ENCODE measurements at regions not wholly inside any gene's neighbourhood (a gene's known extent, or its start where the extent isn't known, plus 50 kb on each side); places are given as distances from the start of the nearest gene placed in this dataset.
"Not testable (repeated sequence)": the region's sequence is repeated elsewhere in the genome, so short reads cannot be mapped to it uniquely, and the experiment has no call there.

- no peaks in the 10 kb centered on the region for H3K27me3 ChIP-seq (ENCODE audit: control insufficient read depth in 1 of 2, insufficient read depth in 2 of 2, low read length in 2 of 2)
- ChIA-PET CTCF (no interaction called here), POLR2A (no interaction called here)
- no peaks in the 10 kb centered on the region for H3K9me3 ChIP-seq (ENCODE audit: control insufficient read depth in 1 of 2, insufficient read depth in 1 of 2, low read length in 2 of 2)
- no peak overlapping the region for H3K4me3 ChIP-seq (ENCODE audit: low read length)
- intact Hi-C loops (cut with DNase I, micrococcal nuclease): no loop called here
- no peaks in the 10 kb centered on the region for H3K9me3 Mint-ChIP-seq
- H3K4me1 Mint-ChIP-seq (ENCODE audit: low read depth): no peaks in the 10 kb centered on the region
- H3K27me3 Mint-ChIP-seq: no peaks in the 10 kb centered on the region
- no peak for DNase-seq
- no peak overlapping the region for H3K27ac Mint-ChIP-seq
- no peaks in the 10 kb centered on the region for H3K4me1 ChIP-seq (ENCODE audit: insufficient read depth, low read length)
- no peak overlapping the region for H3K4me3 Mint-ChIP-seq
- no peaks in the 10 kb centered on the region for H3K36me3 ChIP-seq (ENCODE audit: insufficient read depth, low read length)
- TF ChIP-seq, protein P1, sequence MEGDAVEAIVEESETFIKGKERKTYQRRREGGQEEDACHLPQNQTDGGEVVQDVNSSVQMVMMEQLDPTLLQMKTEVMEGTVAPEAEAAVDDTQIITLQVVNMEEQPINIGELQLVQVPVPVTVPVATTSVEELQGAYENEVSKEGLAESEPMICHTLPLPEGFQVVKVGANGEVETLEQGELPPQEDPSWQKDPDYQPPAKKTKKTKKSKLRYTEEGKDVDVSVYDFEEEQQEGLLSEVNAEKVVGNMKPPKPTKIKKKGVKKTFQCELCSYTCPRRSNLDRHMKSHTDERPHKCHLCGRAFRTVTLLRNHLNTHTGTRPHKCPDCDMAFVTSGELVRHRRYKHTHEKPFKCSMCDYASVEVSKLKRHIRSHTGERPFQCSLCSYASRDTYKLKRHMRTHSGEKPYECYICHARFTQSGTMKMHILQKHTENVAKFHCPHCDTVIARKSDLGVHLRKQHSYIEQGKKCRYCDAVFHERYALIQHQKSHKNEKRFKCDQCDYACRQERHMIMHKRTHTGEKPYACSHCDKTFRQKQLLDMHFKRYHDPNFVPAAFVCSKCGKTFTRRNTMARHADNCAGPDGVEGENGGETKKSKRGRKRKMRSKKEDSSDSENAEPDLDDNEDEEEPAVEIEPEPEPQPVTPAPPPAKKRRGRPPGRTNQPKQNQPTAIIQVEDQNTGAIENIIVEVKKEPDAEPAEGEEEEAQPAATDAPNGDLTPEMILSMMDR (IDR thresholded peaks at IDR 0.05): no peak
- H3K27ac ChIP-seq (ENCODE audit: low read depth in 1 of 2, low read length in 2 of 2): no peak overlapping the region
- no peak for ATAC-seq (ENCODE audit: poor library complexity)
- no peaks in the 10 kb centered on the region for H3K36me3 Mint-ChIP-seq (ENCODE audit: low read depth)
Observed at GRCh38 chr3:167032267-167032876, 347.7 kb downstream of the ZBBX start.

- TF ChIP-seq, protein P1 (IDR thresholded peaks at IDR 0.05): no peak
- Histone ChIP-seq H3K27ac (ENCODE audit: low read depth in 1 of 2, low read length in 2 of 2) (no peak overlapping the region), H3K36me3 (ENCODE audit: insufficient read depth, low read length) (no peaks in the 10 kb centered on the region), H3K27me3 (ENCODE audit: control insufficient read depth in 1 of 2, insufficient read depth in 2 of 2, low read length in 2 of 2) (no peaks in the 10 kb centered on the region), H3K4me3 (ENCODE audit: low read length) (no peak overlapping the region), H3K9me3 (ENCODE audit: control insufficient read depth in 1 of 2, insufficient read depth in 1 of 2, low read length in 2 of 2) (no peaks in the 10 kb centered on the region), H3K4me1 (ENCODE audit: insufficient read depth, low read length) (no peaks in the 10 kb centered on the region)
- no peak for ATAC-seq (ENCODE audit: poor library complexity)
- intact Hi-C loops (cut with DNase I, micrococcal nuclease): no loop called here
- DNase-seq: no peak
- CTCF ChIA-PET: no interaction called here
- Mint-ChIP-seq H3K9me3 (no peaks in the 10 kb centered on the region), H3K4me3 (no peak overlapping the region), H3K27me3 (no peaks in the 10 kb centered on the region), H3K36me3 (ENCODE audit: low read depth) (no peaks in the 10 kb centered on the region), H3K27ac (no peak overlapping the region), H3K4me1 (ENCODE audit: low read depth) (no peaks in the 10 kb centered on the region)
- POLR2A ChIA-PET: no interaction called here
Observed at GRCh38 chr3:167031364-167032049, 348.6 kb downstream of the ZBBX start.

DNA sequence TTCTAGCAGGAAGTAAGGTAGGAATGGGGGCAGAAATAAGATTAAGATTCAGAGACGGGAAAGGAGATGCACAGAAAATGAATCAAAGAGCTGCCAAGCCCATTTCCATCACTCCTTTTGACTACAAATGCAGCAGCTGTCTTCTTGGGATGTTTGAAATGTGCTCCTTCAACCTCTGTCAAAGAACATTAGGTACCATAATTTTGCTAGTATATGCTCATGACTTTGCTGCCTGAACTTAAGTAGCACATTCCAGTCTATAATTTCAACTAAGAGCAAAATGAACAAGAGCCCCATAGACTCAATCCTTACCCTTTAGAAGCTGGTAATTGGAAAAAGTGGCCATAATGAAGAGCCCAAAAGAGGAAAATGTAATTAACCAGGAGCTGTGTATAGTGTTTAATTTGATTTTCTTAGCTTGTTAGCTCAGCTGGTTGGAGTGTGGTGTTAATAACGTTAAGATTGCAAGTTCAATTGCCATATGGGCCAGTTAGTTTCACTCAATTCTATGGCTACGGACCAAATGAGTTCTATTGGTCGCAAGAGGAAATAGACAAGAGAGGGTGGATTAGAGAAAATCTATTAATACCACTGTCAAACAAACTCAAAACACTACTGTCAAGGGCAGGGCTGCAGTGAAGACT is 349.9 kb downstream of the ZBBX start:
- Histone ChIP-seq H3K27me3 (ENCODE audit: control insufficient read depth in 1 of 2, insufficient read depth in 2 of 2, low read length in 2 of 2) (no peaks in the 10 kb centered on the region), H3K27ac (ENCODE audit: low read depth in 1 of 2, low read length in 2 of 2) (no peak overlapping the region), H3K36me3 (ENCODE audit: insufficient read depth, low read length) (no peaks in the 10 kb centered on the region), H3K9me3 (ENCODE audit: control insufficient read depth in 1 of 2, insufficient read depth in 1 of 2, low read length in 2 of 2) (no peaks in the 10 kb centered on the region), H3K4me3 (ENCODE audit: low read length) (no peak overlapping the region), H3K4me1 (ENCODE audit: insufficient read depth, low read length) (no peaks in the 10 kb centered on the region)
- TF ChIP-seq, protein P1 (IDR thresholded peaks at IDR 0.05): no peak
- Mint-ChIP-seq H3K27ac (no peak overlapping the region), H3K4me1 (ENCODE audit: low read depth) (no peaks in the 10 kb centered on the region), H3K4me3 (no peak overlapping the region), H3K27me3 (no peaks in the 10 kb centered on the region), H3K9me3 (peaks cover 2% of the 10 kb centered on the region), H3K36me3 (ENCODE audit: low read depth) (no peaks in the 10 kb centered on the region)
- POLR2A ChIA-PET: no interaction called here
- CTCF ChIA-PET: interaction anchor here (1.2 kb wide), 1 partner anchor 15 kb away, joined by 3 read pairs; no protein-coding TSS in a partner anchor
- ATAC-seq (ENCODE audit: poor library complexity) (no peak), DNase-seq (no peak)
- intact Hi-C loops (cut with DNase I, micrococcal nuclease): no loop called here

- H3K9me3 Mint-ChIP-seq; H3K27ac ChIP-seq (ENCODE audit: low read depth in 1 of 2, low read length in 2 of 2); H3K36me3 ChIP-seq (ENCODE audit: insufficient read depth, low read length); H3K4me3 Mint-ChIP-seq; H3K4me1 ChIP-seq (ENCODE audit: insufficient read depth, low read length); H3K4me1 Mint-ChIP-seq (ENCODE audit: low read depth); H3K27me3 ChIP-seq (ENCODE audit: control insufficient read depth in 1 of 2, insufficient read depth in 2 of 2, low read length in 2 of 2); CTCF ChIA-PET; ATAC-seq (ENCODE audit: poor library complexity); H3K27me3 Mint-ChIP-seq; POLR2A ChIA-PET; intact Hi-C loops (cut with DNase I, micrococcal nuclease); H3K36me3 Mint-ChIP-seq (ENCODE audit: low read depth); H3K27ac Mint-ChIP-seq; H3K4me3 ChIP-seq (ENCODE audit: low read length); DNase-seq: not testable (repeated sequence)
- H3K9me3 ChIP-seq (ENCODE audit: control insufficient read depth in 1 of 2, insufficient read depth in 1 of 2, low read length in 2 of 2): peaks cover 0 to 14% of the 10 kb centered on the region in 2 experiments
Observed at GRCh38 chr3:167019503-167019902, 360.6 kb downstream of the ZBBX start.

- H3K27me3 ChIP-seq (ENCODE audit: control insufficient read depth in 1 of 2, insufficient read depth in 2 of 2, low read length in 2 of 2); H3K27me3 Mint-ChIP-seq; H3K27ac ChIP-seq (ENCODE audit: low read depth in 1 of 2, low read length in 2 of 2); H3K4me1 Mint-ChIP-seq (ENCODE audit: low read depth); H3K36me3 ChIP-seq (ENCODE audit: insufficient read depth, low read length); POLR2A ChIA-PET; H3K4me3 ChIP-seq (ENCODE audit: low read length); DNase-seq; H3K27ac Mint-ChIP-seq; ATAC-seq (ENCODE audit: poor library complexity); H3K36me3 Mint-ChIP-seq (ENCODE audit: low read depth); H3K4me1 ChIP-seq (ENCODE audit: insufficient read depth, low read length); intact Hi-C loops (cut with DNase I, micrococcal nuclease); H3K9me3 Mint-ChIP-seq; H3K4me3 Mint-ChIP-seq; CTCF ChIA-PET: not testable (repeated sequence)
- H3K9me3 ChIP-seq (ENCODE audit: control insufficient read depth in 1 of 2, insufficient read depth in 1 of 2, low read length in 2 of 2): peaks cover 0 to 14% of the 10 kb centered on the region in 2 experiments
Observed at GRCh38 chr3:167018591-167019111, 361.4 kb downstream of the ZBBX start.

Measured in CD4-positive, alpha-beta T cell (primary cell).